ENCODE measurements at regions not wholly inside any gene's neighbourhood (a gene's known extent, or its start where the extent isn't known, plus 50 kb on each side); places are given as distances from the start of the nearest gene placed in this dataset.

GRCh38 chr3:28739647-28740046, 391.0 kb upstream of the AZI2 start:
- no peak overlapping the region for H3K4me3 ChIP-seq (replicated peaks; ENCODE audit: low read depth, low read length)
- no peak for TF ChIP-seq CTCF (IDR thresholded peaks at IDR 0.05; ENCODE audit: low read depth, low read length, missing control alignments)
- DNase-seq (ENCODE audit: extremely low read depth, low read depth) = no peak

GRCh38 chr3:28743271-28743670, 394.6 kb upstream of the AZI2 start:
- H3K4me3 ChIP-seq (replicated peaks; ENCODE audit: low read depth, low read length) = no peak overlapping the region
- TF ChIP-seq CTCF (IDR thresholded peaks at IDR 0.05; ENCODE audit: low read depth, low read length, missing control alignments) = no peak
- DNase-seq (ENCODE audit: extremely low read depth, low read depth) = no peak

- DNase-seq (ENCODE audit: extremely low read depth, low read depth) = no peak
- TF ChIP-seq CTCF (IDR thresholded peaks at IDR 0.05; ENCODE audit: low read depth, low read length, missing control alignments) = no peak
- H3K4me3 ChIP-seq (replicated peaks; ENCODE audit: low read depth, low read length) = no peak overlapping the region
Observed at GRCh38 chr3:28743831-28744230, 395.2 kb upstream of the AZI2 start.

- no peak for DNase-seq (ENCODE audit: extremely low read depth, low read depth)
- no peak for TF ChIP-seq CTCF (IDR thresholded peaks at IDR 0.05; ENCODE audit: low read depth, low read length, missing control alignments)
- H3K4me3 ChIP-seq (replicated peaks; ENCODE audit: low read depth, low read length) = no peak overlapping the region
Observed at GRCh38 chr3:28745436-28745835, 396.8 kb upstream of the AZI2 start.

GRCh38 chr3:28745916-28746617, 397.4 kb upstream of the AZI2 start:
- DNase-seq (ENCODE audit: extremely low read depth, low read depth) = no peak
- H3K4me3 ChIP-seq (replicated peaks; ENCODE audit: low read depth, low read length) = no peak overlapping the region
- TF ChIP-seq CTCF (IDR thresholded peaks at IDR 0.05; ENCODE audit: low read depth, low read length, missing control alignments) = no peak

- TF ChIP-seq CTCF (IDR thresholded peaks at IDR 0.05; ENCODE audit: low read depth, low read length, missing control alignments) = no peak
- no peak overlapping the region for H3K4me3 ChIP-seq (replicated peaks; ENCODE audit: low read depth, low read length)
- no peak for DNase-seq (ENCODE audit: extremely low read depth, low read depth)
Observed at GRCh38 chr3:28746990-28747389, 398.4 kb upstream of the AZI2 start.

GRCh38 chr3:28751864-28752263, 403.2 kb upstream of the AZI2 start:
- H3K4me3 ChIP-seq (replicated peaks; ENCODE audit: low read depth, low read length) = no peak overlapping the region
- no peak for TF ChIP-seq CTCF (IDR thresholded peaks at IDR 0.05; ENCODE audit: low read depth, low read length, missing control alignments)
- DNase-seq (ENCODE audit: extremely low read depth, low read depth) = no peak

Data from HFF-Myc (cell line).